Esophagus (tissue), 2 donors: ENCODE measurements at regions not wholly inside any gene's neighbourhood (a gene's known extent, or its start where the extent isn't known, plus 50 kb on each side); places are given as distances from the start of the nearest gene placed in this dataset.

Experiments
- H3K27ac ChIP-seq, 2 donors: one replicate each; pipeline ENCODE4 v1.5.1; 2013; ENCODE audit warnings: low read depth in 2 of 2, mild to moderate bottlenecking in 2 of 2, inconsistent platforms in 1 of 2, low read length in 1 of 2, moderate library complexity in 1 of 2
- H3K27me3 ChIP-seq, 2 donors: one replicate each; pipeline ENCODE4 v1.6.1; 2013; ENCODE audit warnings: low read length in 2 of 2, control low read depth in 1 of 2, mild to moderate bottlenecking in 1 of 2; ENCODE audit not compliant: insufficient read depth in 2 of 2, control insufficient read depth in 1 of 2
- H3K36me3 ChIP-seq, 2 donors: one replicate each; pipeline ENCODE4 v1.6.1; 2013; ENCODE audit warnings: low read length in 1 of 2; ENCODE audit not compliant: control insufficient read depth in 2 of 2, insufficient read depth in 2 of 2
- H3K4me1 ChIP-seq, 2 donors: one replicate each; pipeline ENCODE4 v1.6.1; 2013; ENCODE audit warnings: low read length in 1 of 2; ENCODE audit not compliant: control insufficient read depth in 2 of 2, insufficient read depth in 2 of 2
- H3K4me3 ChIP-seq, 2 donors: one replicate each; pipeline ENCODE4 v1.5.1; 2013; ENCODE audit warnings: low read length in 2 of 2, mild to moderate bottlenecking in 2 of 2, low read depth in 1 of 2, moderate library complexity in 1 of 2
- H3K9me3 ChIP-seq, 2 donors: one replicate each; pipeline ENCODE4 v1.6.1; 2013; ENCODE audit warnings: mild to moderate bottlenecking in 2 of 2, low read depth in 1 of 2, low read length in 1 of 2, moderate library complexity in 1 of 2; ENCODE audit not compliant: control insufficient read depth in 2 of 2, insufficient read depth in 1 of 2
- WGBS, 2 donors: extraction: QIAGEN DNeasy Blood & Tissue Kit; methylation state at CpG; one replicate each; pipeline ENCODE4 v1.1.7; 2013; 5-methylcytosine and 5-hydroxymethylcytosine counted together
- donor health status: healthy with polysubstance abuse.
- donor health status: Bipolar disorder and iron deficiency.

DNA sequence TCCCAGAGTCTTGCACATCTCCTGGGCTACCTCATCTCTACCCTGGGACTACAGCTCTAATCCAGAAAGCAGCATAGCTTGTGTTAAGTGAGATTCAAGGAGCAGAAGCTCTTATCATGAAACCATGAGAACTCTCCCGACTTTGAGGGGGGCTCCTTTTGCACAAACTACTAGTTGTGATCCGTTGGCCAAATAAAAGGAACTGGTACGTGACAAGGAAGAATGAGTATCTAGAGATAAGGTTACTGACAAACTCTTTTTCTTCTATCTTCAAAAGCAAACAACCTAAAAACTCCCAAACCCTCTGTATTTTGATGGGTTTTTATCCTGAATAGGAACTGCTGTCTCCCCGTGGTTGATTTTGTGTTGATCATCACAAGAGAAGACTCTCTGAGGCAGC is 168.5 kb downstream of the SLC24A2 start:
- H3K9me3 ChIP-seq, result no peaks in the 10 kb centered on the region
- H3K27ac ChIP-seq, result no peak overlapping the region
- no peaks in the 10 kb centered on the region for H3K27me3 ChIP-seq
- H3K36me3 ChIP-seq, result no peaks in the 10 kb centered on the region
- H3K4me1 ChIP-seq, result no peaks in the 10 kb centered on the region
- 30 to 33% methylated on average over 4 of the region's 4 CpGs for WGBS, 2 donors
- no peak overlapping the region for H3K4me3 ChIP-seq

DNA sequence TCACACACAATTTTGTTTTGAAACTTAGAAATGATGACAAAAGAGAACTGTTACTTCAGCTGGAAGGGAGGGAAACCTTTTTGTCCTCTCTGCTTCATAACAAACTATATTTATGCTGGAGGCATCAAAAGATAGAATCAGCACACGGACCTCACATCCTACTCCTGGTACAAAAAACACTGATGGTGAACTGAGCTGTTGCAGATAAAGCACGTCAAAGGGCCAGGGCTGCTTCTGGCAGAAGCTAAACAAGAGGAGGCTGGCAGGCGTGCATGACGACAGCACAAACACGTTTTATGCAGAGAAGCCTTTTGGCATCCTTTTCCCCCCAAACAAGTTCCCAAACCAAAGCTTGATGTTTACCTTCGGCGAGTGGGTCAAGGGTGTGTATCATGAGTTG is 169.6 kb downstream of the SLC24A2 start:
- no peak overlapping the region for H3K4me3 ChIP-seq
- H3K36me3 ChIP-seq, result no peaks in the 10 kb centered on the region
- no peaks in the 10 kb centered on the region for H3K27me3 ChIP-seq
- no peaks in the 10 kb centered on the region for H3K4me1 ChIP-seq
- H3K27ac ChIP-seq, result no peak overlapping the region
- no peaks in the 10 kb centered on the region for H3K9me3 ChIP-seq
- WGBS, 2 donors, result 36 to 46% methylated on average over 7 of the region's 7 CpGs

DNA sequence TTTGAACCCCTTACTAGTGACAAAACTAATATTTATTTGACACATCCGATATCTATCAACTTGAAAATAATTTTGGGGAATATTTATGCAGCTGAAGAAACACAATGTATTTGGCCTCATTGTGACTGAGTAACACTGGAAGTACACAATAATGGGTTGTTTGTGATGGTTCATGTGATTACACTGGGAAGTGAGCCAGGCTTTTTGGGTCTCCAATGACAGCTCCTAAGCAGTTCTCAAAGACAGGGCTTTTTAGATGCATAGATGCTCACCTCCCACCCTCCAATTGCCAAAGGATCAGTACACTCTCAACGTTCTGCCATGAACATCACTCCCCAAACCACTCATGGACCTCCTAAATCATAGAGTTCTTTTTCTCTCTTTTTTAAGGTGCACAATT is 170.0 kb downstream of the SLC24A2 start:
- no peak overlapping the region for H3K27ac ChIP-seq
- no peak overlapping the region for H3K4me3 ChIP-seq
- no peaks in the 10 kb centered on the region for H3K27me3 ChIP-seq
- H3K9me3 ChIP-seq, result no peaks in the 10 kb centered on the region
- no peaks in the 10 kb centered on the region for H3K4me1 ChIP-seq
- 47 to 66% methylated on average over 2 of the region's 2 CpGs for WGBS, 2 donors
- H3K36me3 ChIP-seq, result no peaks in the 10 kb centered on the region

DNA sequence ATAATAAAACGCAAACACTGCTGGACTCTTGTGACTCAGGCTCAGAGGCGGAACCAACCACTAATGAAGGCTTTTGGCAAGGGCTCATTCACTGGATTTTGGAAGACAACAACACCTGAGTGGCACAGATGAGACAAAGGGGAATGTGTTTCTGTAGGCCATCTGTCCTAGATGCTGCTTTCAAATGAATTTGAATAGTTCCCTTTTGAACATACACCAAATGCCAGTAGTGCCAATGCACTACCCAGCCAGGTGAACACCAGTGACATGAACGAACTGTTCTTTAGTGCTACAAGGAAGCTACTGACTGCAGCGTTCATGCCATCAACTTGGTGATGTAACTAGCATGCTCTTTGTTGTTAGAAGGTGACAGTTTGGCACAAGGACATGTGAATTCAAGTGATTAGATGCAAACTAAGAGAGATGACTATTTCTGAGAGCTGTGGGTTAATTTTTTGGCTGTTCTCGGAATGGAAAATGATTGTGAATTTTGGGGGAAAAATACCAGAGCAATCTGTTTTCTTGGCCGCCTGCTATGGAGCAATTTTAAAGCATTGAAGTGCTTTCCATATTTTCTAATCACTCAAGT is 173.7 kb downstream of the SLC24A2 start:
- no peaks in the 10 kb centered on the region for H3K4me1 ChIP-seq

DNA sequence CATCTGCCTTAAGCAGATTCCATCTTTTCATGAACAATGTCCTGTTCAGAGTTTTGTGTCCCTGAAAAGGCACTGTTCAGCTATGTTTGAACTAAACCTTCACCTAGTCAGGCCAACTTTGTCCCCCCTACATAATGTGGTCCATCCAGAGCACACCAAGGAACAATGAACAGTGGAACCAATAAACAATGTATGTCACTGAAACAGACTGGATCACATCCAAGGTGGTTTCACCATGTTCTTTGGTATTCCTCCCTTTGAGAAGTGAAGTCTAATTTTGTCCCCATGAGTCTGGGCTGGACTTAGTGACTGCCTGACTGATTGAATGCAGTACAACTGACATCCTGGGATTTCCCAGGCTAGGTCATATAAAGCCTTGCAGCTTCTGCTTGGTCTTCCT is 174.5 kb downstream of the SLC24A2 start:
- H3K4me3 ChIP-seq, result no peak overlapping the region
- no peaks in the 10 kb centered on the region for H3K4me1 ChIP-seq
- H3K9me3 ChIP-seq, result no peaks in the 10 kb centered on the region
- H3K27me3 ChIP-seq, result no peaks in the 10 kb centered on the region
- H3K36me3 ChIP-seq, result no peaks in the 10 kb centered on the region
- H3K27ac ChIP-seq, result no peak overlapping the region

More for the DNA sequence above, 173.7 kb downstream of the SLC24A2 start:
- Histone ChIP-seq H3K27ac (no peak overlapping the region), H3K9me3 (no peaks in the 10 kb centered on the region), H3K36me3 (no peaks in the 10 kb centered on the region), H3K27me3 (no peaks in the 10 kb centered on the region), H3K4me3 (no peak overlapping the region)
- 79% methylated on average over 6 of the region's 6 CpGs for WGBS, 2 donors

DNA sequence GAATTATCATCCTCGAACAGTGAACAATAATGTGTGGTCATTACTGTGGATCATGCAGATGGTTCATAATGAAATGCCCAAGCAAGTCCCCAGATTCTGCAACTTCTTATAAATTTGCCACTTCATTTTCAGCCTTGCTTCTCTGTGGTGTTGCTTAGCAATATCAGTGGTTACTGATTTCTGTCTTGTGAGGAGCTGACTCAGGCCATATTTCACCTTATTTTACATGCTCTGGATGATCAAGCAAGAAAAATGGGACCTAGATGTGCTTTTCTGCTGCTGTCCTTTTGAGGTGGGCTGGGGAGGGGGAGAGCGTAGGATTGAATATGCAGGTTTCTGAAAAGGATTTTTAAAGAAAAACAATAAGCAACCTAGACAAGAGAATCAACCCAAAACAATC is 188.3 kb downstream of the SLC24A2 start:
- H3K4me1 ChIP-seq, result no peaks in the 10 kb centered on the region
- no peaks in the 10 kb centered on the region for H3K36me3 ChIP-seq
- no peaks in the 10 kb centered on the region for H3K27me3 ChIP-seq
- no peak overlapping the region for H3K27ac ChIP-seq
- H3K4me3 ChIP-seq, result no peak overlapping the region
- no peaks in the 10 kb centered on the region for H3K9me3 ChIP-seq
- WGBS, 2 donors, result 76 to 90% methylated on average over 2 of the region's 2 CpGs

DNA sequence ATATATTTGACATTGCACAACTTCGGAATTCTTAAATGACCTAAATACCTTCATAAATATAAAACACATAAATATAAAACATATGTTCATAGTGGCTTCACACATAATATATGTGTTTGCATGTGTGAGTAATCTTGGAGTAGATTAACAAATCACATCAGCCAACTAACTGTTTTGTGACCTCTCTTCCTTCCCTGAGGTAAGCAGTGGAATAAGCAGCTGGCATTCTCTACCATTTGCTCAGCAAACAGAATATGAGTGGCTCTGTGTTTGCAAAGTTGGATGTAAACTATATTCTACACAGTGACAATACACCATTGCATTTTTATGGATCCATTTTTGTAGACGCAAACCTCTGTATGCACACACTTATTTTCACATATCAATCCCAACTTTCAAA is 189.9 kb downstream of the ACER2 start:
- no peaks in the 10 kb centered on the region for H3K9me3 ChIP-seq
- H3K27me3 ChIP-seq, result no peaks in the 10 kb centered on the region
- no peaks in the 10 kb centered on the region for H3K4me1 ChIP-seq
- WGBS, 2 donors, result 85 to 91% methylated on average over 2 of the region's 2 CpGs
- H3K27ac ChIP-seq, result no peak overlapping the region
- no peak overlapping the region for H3K4me3 ChIP-seq
- H3K36me3 ChIP-seq, result no peaks in the 10 kb centered on the region

DNA sequence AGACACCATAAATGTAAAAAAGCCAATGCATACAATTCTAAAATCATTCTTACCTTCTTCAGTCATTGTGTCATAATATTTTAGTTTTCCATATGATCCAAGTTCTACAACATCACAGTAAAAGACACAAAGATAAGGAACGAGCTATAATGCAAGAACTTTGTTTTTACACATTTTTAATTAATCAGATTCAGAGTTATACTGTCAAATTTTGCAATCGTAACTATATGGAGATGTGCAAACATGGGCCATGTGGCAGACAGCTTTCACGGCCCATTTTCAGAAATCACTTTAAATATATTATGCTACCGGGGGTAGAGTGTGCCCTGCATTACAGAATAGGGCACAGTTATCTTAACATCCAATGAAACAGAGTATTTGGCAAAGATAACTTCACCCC is 188.4 kb downstream of the ACER2 start:
- H3K4me1 ChIP-seq, result no peaks in the 10 kb centered on the region

DNA sequence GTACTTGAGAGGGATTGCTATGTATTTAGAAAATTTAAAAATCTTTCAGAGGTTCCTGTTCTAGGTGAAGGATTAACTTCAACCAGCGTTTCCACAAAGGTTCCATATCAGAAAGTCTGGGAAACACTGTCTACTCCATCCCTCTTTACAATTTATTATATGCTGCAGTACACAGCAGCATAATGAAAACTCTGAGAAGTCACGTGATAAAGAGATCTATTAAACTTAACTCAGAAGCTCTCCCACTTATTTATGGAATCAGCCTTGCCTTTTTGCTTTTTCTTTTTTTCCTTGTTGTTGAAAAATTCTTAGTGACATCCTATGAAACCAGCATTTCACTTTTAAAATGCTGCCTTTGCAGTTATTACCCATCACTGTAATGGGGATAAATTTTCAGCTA is 186.2 kb downstream of the ACER2 start:
- Histone ChIP-seq H3K9me3 (no peaks in the 10 kb centered on the region), H3K36me3 (no peaks in the 10 kb centered on the region), H3K27ac (no peak overlapping the region), H3K4me1 (no peaks in the 10 kb centered on the region), H3K4me3 (no peak overlapping the region), H3K27me3 (no peaks in the 10 kb centered on the region)
- 65 to 66% methylated on average over 2 of the region's 2 CpGs for WGBS, 2 donors

More for the DNA sequence above, 188.4 kb downstream of the ACER2 start:
- 67 to 71% methylated on average over 4 of the region's 4 CpGs for WGBS, 2 donors
- H3K4me3 ChIP-seq, result no peak overlapping the region
- H3K9me3 ChIP-seq, result no peaks in the 10 kb centered on the region
- no peaks in the 10 kb centered on the region for H3K36me3 ChIP-seq
- no peaks in the 10 kb centered on the region for H3K27me3 ChIP-seq
- H3K27ac ChIP-seq, result no peak overlapping the region

DNA sequence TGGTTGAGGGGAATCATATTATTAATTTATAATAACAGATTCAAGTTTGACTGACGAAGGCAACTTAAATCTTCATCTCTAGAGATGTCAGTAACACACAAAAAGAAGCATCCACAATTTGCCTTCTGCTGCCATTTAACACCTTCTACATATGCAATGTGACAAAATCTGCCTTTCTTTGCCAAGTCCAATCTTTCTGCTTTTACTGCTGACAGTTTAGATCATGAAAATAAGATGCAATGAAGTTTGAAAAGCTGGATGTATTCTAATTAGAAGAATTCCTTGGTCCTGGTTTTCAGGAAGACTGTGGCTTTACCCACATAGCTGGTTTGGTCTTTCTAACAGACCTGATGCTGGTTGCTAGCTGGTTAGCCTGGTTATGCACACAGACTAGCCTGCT is 178.9 kb downstream of the ACER2 start:
- Histone ChIP-seq H3K4me1 (no peaks in the 10 kb centered on the region), H3K4me3 (no peak overlapping the region), H3K9me3 (no peaks in the 10 kb centered on the region), H3K36me3 (no peaks in the 10 kb centered on the region), H3K27ac (no peak overlapping the region), H3K27me3 (no peaks in the 10 kb centered on the region)
- 69 to 81% methylated on average over 1 of the region's 1 CpG for WGBS, 2 donors
